Neural cell (in vitro differentiated cells): ENCODE measurements at regions not wholly inside any gene's neighbourhood (a gene's known extent, or its start where the extent isn't known, plus 50 kb on each side); places are given as distances from the start of the nearest gene placed in this dataset.

Source experiments
- H2AFZ ChIP-seq: fragments of 200-600, 300-800 bp; sonication (generic), shearing (Covaris generic); 2 replicates; pipeline ENCODE4 v1.6.0; 2014; ENCODE audit warnings: low read depth, mild to moderate bottlenecking, antibody characterized with exemption, low read length, moderate library complexity
- H3F3A ChIP-seq: fragments of 200-600 bp; shearing (Covaris generic); 2 replicates; pipeline ENCODE4 v1.6.1; 2016; ENCODE audit warnings: mild to moderate bottlenecking, moderate library complexity, mixed read lengths, antibody characterized with exemption, low read length; ENCODE audit not compliant: insufficient read depth, poor library complexity, severe bottlenecking
- H3K27ac ChIP-seq: fragments of 200-600, 300-800 bp; sonication (generic), shearing (Covaris generic); 2 replicates; pipeline ENCODE4 v1.5.1; 2014; ENCODE audit warnings: mild to moderate bottlenecking, low read length, moderate library complexity
- H3K27me3 ChIP-seq: fragments of 300-800, 200-600 bp; sonication (generic), shearing (Covaris generic); 2 replicates; pipeline ENCODE4 v1.6.0; 2014; ENCODE audit warnings: mild to moderate bottlenecking, low read depth, low read length, moderate library complexity; ENCODE audit not compliant: insufficient read depth
- H3K36me3 ChIP-seq: fragments of 300-800, 200-600 bp; sonication (generic), shearing (Covaris generic); 2 replicates; pipeline ENCODE4 v1.5.1; 2014; ENCODE audit warnings: mild to moderate bottlenecking, antibody characterized with exemption, low read length, moderate library complexity; ENCODE audit not compliant: insufficient read depth
- H3K4me2 ChIP-seq: fragments of 300-800, 200-600 bp; sonication (generic), shearing (Covaris generic); 2 replicates; pipeline ENCODE4 v1.6.0; 2014; ENCODE audit warnings: mild to moderate bottlenecking, low read length
- H3K4me3 ChIP-seq: fragments of 300-800, 200-600 bp; sonication (generic), shearing (Covaris generic); 2 replicates; pipeline ENCODE4 v1.5.1; 2014; ENCODE audit warnings: mild to moderate bottlenecking, low read length, moderate library complexity
- H3K79me2 ChIP-seq: fragments of 200-600 bp; shearing (Covaris generic); replicated peaks from 2 replicates; pipeline ENCODE4 v1.6.0; 2014; ENCODE audit warnings: mild to moderate bottlenecking, low read length, moderate library complexity; ENCODE audit not compliant: insufficient read depth
- H3K9ac ChIP-seq: fragments of 300-800, 200-600 bp; sonication (generic), shearing (Covaris generic); 2 replicates; pipeline ENCODE4 v1.6.1; 2016; ENCODE audit warnings: mild to moderate bottlenecking, low read length, mixed read lengths
- H3K9me2 ChIP-seq: fragments of 200-600 bp; shearing (Covaris generic); 2 replicates; pipeline ENCODE4 v1.6.1; 2016; ENCODE audit warnings: mild to moderate bottlenecking, low read length, mixed read lengths; ENCODE audit not compliant: insufficient read depth
- H3K9me3 ChIP-seq: fragments of 200-600, 300-800 bp; sonication (generic), shearing (Covaris generic); 2 replicates; pipeline ENCODE4 v1.6.1; 2016; ENCODE audit warnings: mild to moderate bottlenecking, mixed run types, low read length, moderate library complexity, mixed read lengths
- H4K20me1 ChIP-seq: fragments of 200-600 bp; shearing (Covaris generic); 2 replicates; pipeline ENCODE4 v1.6.1; 2016; ENCODE audit warnings: mild to moderate bottlenecking, mixed run types; ENCODE audit not compliant: insufficient read depth
- EP300 ChIP-seq: fragments of 450-650 bp; conservative IDR thresholded peaks from 2 replicates; pipeline ENCODE4 v1.6.1; 2014; ENCODE audit warnings: antibody characterized with exemption, mild to moderate bottlenecking, moderate library complexity; ENCODE audit not compliant: poor library complexity, severe bottlenecking
- EZH2 ChIP-seq: fragments of 200-600, 300-800 bp; shearing (Covaris generic), sonication (generic); IDR thresholded peaks from 2 replicates; pipeline ENCODE4 v1.6.1; 2014; ENCODE audit warnings: antibody characterized with exemption, low read length, borderline replicate concordance, mild to moderate bottlenecking; ENCODE audit not compliant: insufficient read depth, poor library complexity, severe bottlenecking
- MXI1 ChIP-seq: fragments of 450-650 bp; conservative IDR thresholded peaks from 2 replicates; pipeline ENCODE4 v1.6.1; 2014; ENCODE audit warnings: antibody characterized with exemption, mild to moderate bottlenecking; ENCODE audit not compliant: poor library complexity, severe bottlenecking
- POLR2AphosphoS5 ChIP-seq: IDR thresholded peaks from 2 replicates; pipeline ENCODE4 v1.6.1; 2012
- RAD21 ChIP-seq: fragments of 450-650 bp; conservative IDR thresholded peaks from 2 replicates; pipeline ENCODE4 v1.6.1; 2014; ENCODE audit warnings: antibody characterized with exemption, mild to moderate bottlenecking, moderate library complexity
- SMC3 ChIP-seq: fragments of 450-650 bp; conservative IDR thresholded peaks from 2 replicates; pipeline ENCODE4 v1.6.1; 2014; ENCODE audit warnings: antibody characterized with exemption, mild to moderate bottlenecking, moderate library complexity; ENCODE audit not compliant: poor library complexity
- TAF1 ChIP-seq: IDR thresholded peaks from 2 replicates; pipeline ENCODE4 v1.6.1; 2012; ENCODE audit warnings: low read depth
- TF ChIP-seq, protein P1 (sequence below): IDR thresholded peaks from 2 replicates; pipeline ENCODE4 v1.6.1; 2012; ENCODE audit warnings: borderline replicate concordance
- TF ChIP-seq, protein P2 (sequence below): fragments of 450-650 bp; IDR thresholded peaks from 2 replicates; pipeline ENCODE4 v1.5.1; 2014; ENCODE audit warnings: antibody characterized with exemption, mild to moderate bottlenecking, moderate library complexity; ENCODE audit not compliant: poor library complexity, severe bottlenecking

DNA sequence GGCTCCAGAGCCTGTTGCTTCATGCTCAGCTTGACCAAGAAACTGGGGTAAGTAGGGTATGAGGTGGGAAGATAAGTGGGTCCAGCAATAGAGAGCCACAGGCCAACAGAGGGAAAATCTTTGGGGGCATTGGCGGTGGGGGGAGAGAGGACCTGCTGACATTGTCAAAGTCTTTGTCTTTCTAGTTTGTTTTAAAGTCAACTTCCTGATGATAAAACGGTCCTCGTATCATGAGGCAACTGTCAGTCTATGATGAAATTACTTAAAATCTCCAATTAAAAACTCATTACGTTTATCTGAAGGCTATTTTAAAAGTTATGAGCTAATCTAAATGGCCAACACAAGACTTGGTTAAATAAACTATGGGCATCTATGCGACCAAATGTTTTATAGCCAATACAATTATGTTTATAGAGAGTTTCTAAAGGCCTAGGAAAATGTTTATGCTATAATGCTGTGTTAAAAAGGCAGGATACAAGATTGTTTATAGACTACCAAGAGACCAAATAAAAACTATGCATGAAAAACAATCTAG is 84.4 kb upstream of the CD28 start:
- no peaks in the 10 kb centered on the region for H3K36me3 ChIP-seq
- no peaks in the 10 kb centered on the region for H3K27me3 ChIP-seq
- no peaks in the 10 kb centered on the region for H4K20me1 ChIP-seq
- no peak overlapping the region for H3K4me2 ChIP-seq
- TF ChIP-seq SMC3 = no peak
- TF ChIP-seq, protein P1, sequence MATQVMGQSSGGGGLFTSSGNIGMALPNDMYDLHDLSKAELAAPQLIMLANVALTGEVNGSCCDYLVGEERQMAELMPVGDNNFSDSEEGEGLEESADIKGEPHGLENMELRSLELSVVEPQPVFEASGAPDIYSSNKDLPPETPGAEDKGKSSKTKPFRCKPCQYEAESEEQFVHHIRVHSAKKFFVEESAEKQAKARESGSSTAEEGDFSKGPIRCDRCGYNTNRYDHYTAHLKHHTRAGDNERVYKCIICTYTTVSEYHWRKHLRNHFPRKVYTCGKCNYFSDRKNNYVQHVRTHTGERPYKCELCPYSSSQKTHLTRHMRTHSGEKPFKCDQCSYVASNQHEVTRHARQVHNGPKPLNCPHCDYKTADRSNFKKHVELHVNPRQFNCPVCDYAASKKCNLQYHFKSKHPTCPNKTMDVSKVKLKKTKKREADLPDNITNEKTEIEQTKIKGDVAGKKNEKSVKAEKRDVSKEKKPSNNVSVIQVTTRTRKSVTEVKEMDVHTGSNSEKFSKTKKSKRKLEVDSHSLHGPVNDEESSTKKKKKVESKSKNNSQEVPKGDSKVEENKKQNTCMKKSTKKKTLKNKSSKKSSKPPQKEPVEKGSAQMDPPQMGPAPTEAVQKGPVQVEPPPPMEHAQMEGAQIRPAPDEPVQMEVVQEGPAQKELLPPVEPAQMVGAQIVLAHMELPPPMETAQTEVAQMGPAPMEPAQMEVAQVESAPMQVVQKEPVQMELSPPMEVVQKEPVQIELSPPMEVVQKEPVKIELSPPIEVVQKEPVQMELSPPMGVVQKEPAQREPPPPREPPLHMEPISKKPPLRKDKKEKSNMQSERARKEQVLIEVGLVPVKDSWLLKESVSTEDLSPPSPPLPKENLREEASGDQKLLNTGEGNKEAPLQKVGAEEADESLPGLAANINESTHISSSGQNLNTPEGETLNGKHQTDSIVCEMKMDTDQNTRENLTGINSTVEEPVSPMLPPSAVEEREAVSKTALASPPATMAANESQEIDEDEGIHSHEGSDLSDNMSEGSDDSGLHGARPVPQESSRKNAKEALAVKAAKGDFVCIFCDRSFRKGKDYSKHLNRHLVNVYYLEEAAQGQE = no peak
- TF ChIP-seq MXI1 = no peak
- TF ChIP-seq EP300 = no peak
- no peak for TF ChIP-seq TAF1
- no peak for TF ChIP-seq EZH2
- TF ChIP-seq RAD21 = no peak
- TF ChIP-seq POLR2AphosphoS5 = no peak
- TF ChIP-seq, protein P2, sequence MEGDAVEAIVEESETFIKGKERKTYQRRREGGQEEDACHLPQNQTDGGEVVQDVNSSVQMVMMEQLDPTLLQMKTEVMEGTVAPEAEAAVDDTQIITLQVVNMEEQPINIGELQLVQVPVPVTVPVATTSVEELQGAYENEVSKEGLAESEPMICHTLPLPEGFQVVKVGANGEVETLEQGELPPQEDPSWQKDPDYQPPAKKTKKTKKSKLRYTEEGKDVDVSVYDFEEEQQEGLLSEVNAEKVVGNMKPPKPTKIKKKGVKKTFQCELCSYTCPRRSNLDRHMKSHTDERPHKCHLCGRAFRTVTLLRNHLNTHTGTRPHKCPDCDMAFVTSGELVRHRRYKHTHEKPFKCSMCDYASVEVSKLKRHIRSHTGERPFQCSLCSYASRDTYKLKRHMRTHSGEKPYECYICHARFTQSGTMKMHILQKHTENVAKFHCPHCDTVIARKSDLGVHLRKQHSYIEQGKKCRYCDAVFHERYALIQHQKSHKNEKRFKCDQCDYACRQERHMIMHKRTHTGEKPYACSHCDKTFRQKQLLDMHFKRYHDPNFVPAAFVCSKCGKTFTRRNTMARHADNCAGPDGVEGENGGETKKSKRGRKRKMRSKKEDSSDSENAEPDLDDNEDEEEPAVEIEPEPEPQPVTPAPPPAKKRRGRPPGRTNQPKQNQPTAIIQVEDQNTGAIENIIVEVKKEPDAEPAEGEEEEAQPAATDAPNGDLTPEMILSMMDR = no peak
- H3K9me2 ChIP-seq = no peaks in the 10 kb centered on the region
- no peak overlapping the region for H2AFZ ChIP-seq
- no peaks in the 10 kb centered on the region for H3K9me3 ChIP-seq
- no peak overlapping the region for H3K27ac ChIP-seq
- no peaks in the 10 kb centered on the region for H3F3A ChIP-seq
- H3K9ac ChIP-seq = no peak overlapping the region
- no peaks in the 10 kb centered on the region for H3K79me2 ChIP-seq
- no peak overlapping the region for H3K4me3 ChIP-seq

GRCh38 chr2:203623096-203623495 is 83.3 kb upstream of the CD28 start:
- Histone ChIP-seq H3K27me3 (no peaks in the 10 kb centered on the region), H3K79me2 (no peaks in the 10 kb centered on the region), H3K36me3 (no peaks in the 10 kb centered on the region), H3F3A (no peaks in the 10 kb centered on the region), H2AFZ (no peak overlapping the region), H3K9me3 (no peaks in the 10 kb centered on the region), H3K4me3 (no peak overlapping the region), H4K20me1 (no peaks in the 10 kb centered on the region), H3K27ac (no peak overlapping the region), H3K4me2 (no peak overlapping the region), H3K9me2 (no peaks in the 10 kb centered on the region), H3K9ac (no peak overlapping the region)
- TF ChIP-seq TAF1 = no peak
- TF ChIP-seq EP300 = no peak
- TF ChIP-seq RAD21 = no peak
- no peak for TF ChIP-seq SMC3
- TF ChIP-seq, protein P1 = no peak
- TF ChIP-seq, protein P2 = no peak
- TF ChIP-seq POLR2AphosphoS5 = no peak
- no peak for TF ChIP-seq EZH2
- TF ChIP-seq MXI1 = no peak
